IPS DF 6.9 (cell line): ENCODE measurements at regions not wholly inside any gene's neighbourhood (a gene's known extent, or its start where the extent isn't known, plus 50 kb on each side); places are given as distances from the start of the nearest gene placed in this dataset.
A peak's percentile ranks its signal among the peaks of the same experiment; 100 is the strongest.

Experiments
- DNase-seq: peaks from one replicate; pipeline ENCODE4 v3.0.0-alpha.2; 2013; ENCODE audit warnings: low read depth, low spot score
- H3K27ac ChIP-seq: one replicate; pipeline ENCODE4 v1.5.1; 2013; ENCODE audit warnings: low read length, control low read depth
- H3K27me3 ChIP-seq: 2 replicates; pipeline ENCODE4 v1.6.1; 2013; ENCODE audit warnings: mild to moderate bottlenecking, low read length; ENCODE audit not compliant: control insufficient read depth, insufficient read depth
- H3K36me3 ChIP-seq: 2 replicates; pipeline ENCODE4 v1.6.1; 2013; ENCODE audit warnings: low read length; ENCODE audit not compliant: control insufficient read depth, insufficient read depth
- H3K4me1 ChIP-seq: 2 replicates; pipeline ENCODE4 v1.6.1; 2013; ENCODE audit warnings: low read length; ENCODE audit not compliant: control insufficient read depth, insufficient read depth
- H3K4me3 ChIP-seq: 2 replicates; pipeline ENCODE4 v1.5.1; 2013; ENCODE audit warnings: mild to moderate bottlenecking, low read length
- H3K9me3 ChIP-seq: 2 replicates; pipeline ENCODE4 v1.6.1; 2013; ENCODE audit warnings: low read length, inconsistent platforms; ENCODE audit not compliant: control insufficient read depth, insufficient read depth
- WGBS: extraction: QIAGEN DNeasy Blood & Tissue Kit; methylation state at CpG from one replicate; pipeline ENCODE4 v1.1.7; 2013; ENCODE audit warnings: mixed read lengths, missing lambda C conversion rate; ENCODE audit not compliant: insufficient read length, insufficient coverage; 5-methylcytosine and 5-hydroxymethylcytosine counted together

- WGBS: no CpG with 5 or more reads among the region's 12 CpGs
- no peak overlapping the region for H3K27ac ChIP-seq
- H3K27me3 ChIP-seq: no peaks in the 10 kb centered on the region
- no peak for DNase-seq
- no peak overlapping the region for H3K4me3 ChIP-seq
- H3K36me3 ChIP-seq: no peaks in the 10 kb centered on the region
- no peaks in the 10 kb centered on the region for H3K4me1 ChIP-seq
- no peaks in the 10 kb centered on the region for H3K9me3 ChIP-seq
Measured at GRCh38 chr9:120151806-120152205, 428.2 kb downstream of the CDK5RAP2 start.

- no peaks in the 10 kb centered on the region for H3K36me3 ChIP-seq
- H3K27me3 ChIP-seq: no peaks in the 10 kb centered on the region
- H3K4me1 ChIP-seq: no peaks in the 10 kb centered on the region
- WGBS: no CpG with 5 or more reads among the region's 3 CpGs
- DNase-seq: no peak
- H3K9me3 ChIP-seq: no peaks in the 10 kb centered on the region
- no peak overlapping the region for H3K27ac ChIP-seq
- H3K4me3 ChIP-seq: no peak overlapping the region
Measured at GRCh38 chr9:120151149-120151548, 428.8 kb downstream of the CDK5RAP2 start.

- H3K4me3 ChIP-seq: no peak overlapping the region
- H3K9me3 ChIP-seq: no peaks in the 10 kb centered on the region
- H3K27ac ChIP-seq: no peak overlapping the region
- no peak for DNase-seq
- H3K36me3 ChIP-seq: no peaks in the 10 kb centered on the region
- no peaks in the 10 kb centered on the region for H3K27me3 ChIP-seq
- WGBS: no CpG with 5 or more reads among the region's 1 CpG
- no peaks in the 10 kb centered on the region for H3K4me1 ChIP-seq
Measured at GRCh38 chr9:120138955-120139354, 441.0 kb downstream of the CDK5RAP2 start.

GRCh38 chr9:120137186-120137840 lies 442.7 kb downstream of the CDK5RAP2 start:
- WGBS: no CpG with 5 or more reads among the region's 5 CpGs
- Histone ChIP-seq H3K36me3 (no peaks in the 10 kb centered on the region), H3K4me1 (no peaks in the 10 kb centered on the region), H3K9me3 (no peaks in the 10 kb centered on the region), H3K27me3 (no peaks in the 10 kb centered on the region), H3K27ac (no peak overlapping the region), H3K4me3 (no peak overlapping the region)
- DNase-seq: no peak

- H3K9me3 ChIP-seq: no peaks in the 10 kb centered on the region
- H3K4me1 ChIP-seq: no peaks in the 10 kb centered on the region
- DNase-seq: no peak
- no peaks in the 10 kb centered on the region for H3K27me3 ChIP-seq
- no peaks in the 10 kb centered on the region for H3K36me3 ChIP-seq
- no CpG with 5 or more reads among the region's 1 CpG for WGBS
- no peak overlapping the region for H3K27ac ChIP-seq
- no peak overlapping the region for H3K4me3 ChIP-seq
Measured at GRCh38 chr9:120136696-120137095, 443.3 kb downstream of the CDK5RAP2 start.

- no CpG with 5 or more reads among the region's 4 CpGs for WGBS
- no peaks in the 10 kb centered on the region for H3K36me3 ChIP-seq
- peaks cover 3% of the 10 kb centered on the region for H3K9me3 ChIP-seq
- no peaks in the 10 kb centered on the region for H3K27me3 ChIP-seq
- DNase-seq: peak; percentile 22
- no peak overlapping the region for H3K27ac ChIP-seq
- no peaks in the 10 kb centered on the region for H3K4me1 ChIP-seq
- H3K4me3 ChIP-seq: no peak overlapping the region
Measured at GRCh38 chr9:120117081-120117480, 462.9 kb downstream of the CDK5RAP2 start.

GRCh38 chr9:120110520-120110919 lies 469.4 kb downstream of the CDK5RAP2 start:
- no peak overlapping the region for H3K4me3 ChIP-seq
- no peaks in the 10 kb centered on the region for H3K36me3 ChIP-seq
- H3K9me3 ChIP-seq: no peaks in the 10 kb centered on the region
- no peaks in the 10 kb centered on the region for H3K27me3 ChIP-seq
- H3K27ac ChIP-seq: no peak overlapping the region
- DNase-seq: no peak
- H3K4me1 ChIP-seq: no peaks in the 10 kb centered on the region
- no CpG with 5 or more reads among the region's 1 CpG for WGBS

- Histone ChIP-seq H3K27me3 (no peaks in the 10 kb centered on the region), H3K27ac (no peak overlapping the region), H3K4me3 (no peak overlapping the region), H3K9me3 (no peaks in the 10 kb centered on the region), H3K4me1 (no peaks in the 10 kb centered on the region), H3K36me3 (no peaks in the 10 kb centered on the region)
- WGBS: no CpG with 5 or more reads among the region's 3 CpGs
- DNase-seq: peak; percentile 35
Measured at GRCh38 chr9:120109242-120109641, 470.7 kb downstream of the CDK5RAP2 start.

- H3K36me3 ChIP-seq: no peaks in the 10 kb centered on the region
- no CpG with 5 or more reads among the region's 1 CpG for whole genome bisulfite sequencing
- H3K27me3 ChIP-seq: no peaks in the 10 kb centered on the region
Measured at GRCh38 chr9:120107138-120107537, 472.8 kb downstream of the CDK5RAP2 start.

GRCh38 chr9:120104771-120105170 lies 475.2 kb downstream of the CDK5RAP2 start:
- Histone ChIP-seq H3K4me3 (no peak overlapping the region), H3K27ac (no peak overlapping the region), H3K27me3 (no peaks in the 10 kb centered on the region), H3K36me3 (no peaks in the 10 kb centered on the region), H3K4me1 (no peaks in the 10 kb centered on the region), H3K9me3 (no peaks in the 10 kb centered on the region)
- no CpG with 5 or more reads among the region's 6 CpGs for WGBS
- no peak for DNase-seq

More at GRCh38 chr9:120107138-120107537, 472.8 kb downstream of the CDK5RAP2 start:
- Histone ChIP-seq H3K27ac (no peak overlapping the region), H3K4me3 (no peak overlapping the region), H3K4me1 (no peaks in the 10 kb centered on the region), H3K9me3 (no peaks in the 10 kb centered on the region)
- DNase-seq: no peak

GRCh38 chr9:120100595-120100994 lies 479.4 kb downstream of the CDK5RAP2 start:
- no peaks in the 10 kb centered on the region for H3K36me3 ChIP-seq
- 0 out of 2 replicates have a peak, but pooled peaks cover 2% of the 10 kb centered on the region for H3K4me1 ChIP-seq
- no CpG with 5 or more reads among the region's 3 CpGs for WGBS
- no peak for DNase-seq
- H3K27me3 ChIP-seq: no peaks in the 10 kb centered on the region
- no peak overlapping the region for H3K4me3 ChIP-seq
- H3K9me3 ChIP-seq: no peaks in the 10 kb centered on the region
- no peak overlapping the region for H3K27ac ChIP-seq
